DMS114 treated with DMSO at 0.1 percent for 48 hours (cell line): ENCODE measurements at regions not wholly inside any gene's neighbourhood (a gene's known extent, or its start where the extent isn't known, plus 50 kb on each side); places are given as distances from the start of the nearest gene placed in this dataset.
"Not testable (repeated sequence)": the region's sequence is repeated elsewhere in the genome, so short reads cannot be mapped to it uniquely, and the experiment has no call there.

Experiments used
- DNase-seq: peaks from one replicate; lab custom pipeline; 2025; ENCODE audit not compliant: unreplicated experiment; lab: John Stamatoyannopoulos, UW

- DNase-seq: not testable (repeated sequence)
These were observed 69.9 kb upstream of the TBC1D5 start for GRCh38 chr3:17812328-17812727.

GRCh38 chr3:17811646-17812045, 69.2 kb upstream of the TBC1D5 start:
- DNase-seq: no peak

GRCh38 chr3:17810759-17811158, 68.3 kb upstream of the TBC1D5 start:
- no peak for DNase-seq

GRCh38 chr3:17808994-17809393, 66.6 kb upstream of the TBC1D5 start:
- no peak for DNase-seq

GRCh38 chr3:17806876-17807275, 64.4 kb upstream of the TBC1D5 start:
- no peak for DNase-seq

GRCh38 chr3:17806201-17806600, 63.8 kb upstream of the TBC1D5 start:
- DNase-seq: no peak

GRCh38 chr3:17805461-17805940, 63.1 kb upstream of the TBC1D5 start:
- no peak for DNase-seq

- DNase-seq: no peak
These were observed 60.5 kb upstream of the TBC1D5 start for GRCh38 chr3:17802950-17803349.

- no peak for DNase-seq
These were observed 58.7 kb upstream of the TBC1D5 start for GRCh38 chr3:17801131-17801530.

GRCh38 chr3:17800232-17800631, 57.8 kb upstream of the TBC1D5 start:
- DNase-seq: no peak

GRCh38 chr3:17799312-17799711, 56.9 kb upstream of the TBC1D5 start:
- DNase-seq: no peak

GRCh38 chr3:17798000-17798399, 55.6 kb upstream of the TBC1D5 start:
- no peak for DNase-seq

GRCh38 chr3:17795711-17796110, 53.3 kb upstream of the TBC1D5 start:
- DNase-seq: no peak

- no peak for DNase-seq
These were observed 52.8 kb upstream of the TBC1D5 start for GRCh38 chr3:17795280-17795679.

- DNase-seq: no peak
These were observed 51.2 kb upstream of the TBC1D5 start for GRCh38 chr3:17793542-17794195.
